ENCODE measurements at regions not wholly inside any gene's neighbourhood (a gene's known extent, or its start where the extent isn't known, plus 50 kb on each side); places are given as distances from the start of the nearest gene placed in this dataset.

GRCh38 chr2:167692191-167692590 is 555.2 kb downstream of the STK39 start:
- TF ChIP-seq CTCF (IDR thresholded peaks at IDR 0.05; ENCODE audit: low read depth, low read length, missing input control) = no peak
- no peak for TF ChIP-seq NR2F2 (IDR thresholded peaks at IDR 0.05)
- TF ChIP-seq FOXA1 (IDR thresholded peaks at IDR 0.05) = no peak
- TF ChIP-seq ZBTB33 (IDR thresholded peaks at IDR 0.05) = no peak
- TF ChIP-seq MAX (IDR thresholded peaks at IDR 0.05) = no peak
- no peak for TF ChIP-seq EGR1 (IDR thresholded peaks at IDR 0.05; ENCODE audit: low read depth in 2 of 2)
- no peak for TF ChIP-seq JUND (IDR thresholded peaks at IDR 0.05)
- TF ChIP-seq HNF4A (conservative IDR thresholded peaks at IDR 0.05) = no peak
- no peak for TF ChIP-seq GABPA (IDR thresholded peaks at IDR 0.05 in 1 of 2, conservative IDR thresholded peaks at IDR 0.05 in 1 of 2)
- TF ChIP-seq RAD21 (IDR thresholded peaks at IDR 0.05) = no peak
- no peak for TF ChIP-seq YY1 (IDR thresholded peaks at IDR 0.05)
- TF ChIP-seq ATF3 (IDR thresholded peaks at IDR 0.05) = no peak
- no peak for TF ChIP-seq SP1 (IDR thresholded peaks at IDR 0.05)
- no peak for TF ChIP-seq REST (IDR thresholded peaks at IDR 0.05)
